DLD1 (cell line): ENCODE measurements at regions not wholly inside any gene's neighbourhood (a gene's known extent, or its start where the extent isn't known, plus 50 kb on each side); places are given as distances from the start of the nearest gene placed in this dataset.

ENCODE experiments used
- in situ Hi-C: cut with HindIII; loops from 2 replicates; pipeline ENCODE4 v1.10.0; 2017; ENCODE audit warnings: low sequenced_read_pairs

GRCh38 chr1:22217811-22218460, 75.0 kb upstream of the WNT4 start:
- in situ Hi-C loops: loop anchor here (10.0 kb wide), 1 partner anchor 113 kb away; no protein-coding TSS in a partner anchor

- in situ Hi-C loops: loop anchor here (10.0 kb wide), 1 partner anchor 114 kb away; no protein-coding TSS in a partner anchor
Measured at GRCh38 chr1:22218618-22219250, 75.8 kb upstream of the WNT4 start.

GRCh38 chr1:22221233-22221780, 78.4 kb upstream of the WNT4 start:
- in situ Hi-C loops: no loop called here

GRCh38 chr1:22222723-22223122, 79.8 kb upstream of the WNT4 start:
- in situ Hi-C loops: no loop called here

GRCh38 chr1:22223176-22223575, 80.3 kb upstream of the WNT4 start:
- in situ Hi-C loops: no loop called here

GRCh38 chr1:22224091-22224490, 81.2 kb upstream of the WNT4 start:
- in situ Hi-C loops: no loop called here

GRCh38 chr1:22224631-22225030, 81.7 kb upstream of the WNT4 start:
- in situ Hi-C loops: no loop called here

- in situ Hi-C loops: no loop called here
Measured at GRCh38 chr1:22225858-22226589, 83.1 kb upstream of the WNT4 start.

- in situ Hi-C loops: no loop called here
Measured at GRCh38 chr1:22228074-22228473, 85.2 kb upstream of the WNT4 start.

GRCh38 chr1:22228505-22228911, 85.6 kb upstream of the WNT4 start:
- in situ Hi-C loops: no loop called here

GRCh38 chr1:22229379-22229778, 86.5 kb upstream of the WNT4 start:
- in situ Hi-C loops: no loop called here

- in situ Hi-C loops: no loop called here
Measured at GRCh38 chr1:22231068-22231593, 88.2 kb upstream of the WNT4 start.

- in situ Hi-C loops: no loop called here
Measured at GRCh38 chr1:22231995-22232690, 89.2 kb upstream of the WNT4 start.

- in situ Hi-C loops: no loop called here
Measured at GRCh38 chr1:22233222-22233621, 90.3 kb upstream of the WNT4 start.

- in situ Hi-C loops: no loop called here
Measured at GRCh38 chr1:22234476-22235030, 91.7 kb upstream of the WNT4 start.

GRCh38 chr1:22236166-22236565, 93.3 kb upstream of the WNT4 start:
- in situ Hi-C loops: no loop called here

- in situ Hi-C loops: no loop called here
Measured at GRCh38 chr1:22236900-22237299, 94.0 kb upstream of the WNT4 start.

GRCh38 chr1:22237433-22238093, 94.7 kb upstream of the WNT4 start:
- in situ Hi-C loops: no loop called here

GRCh38 chr1:22238356-22239224, 95.7 kb upstream of the WNT4 start:
- in situ Hi-C loops: no loop called here
